ENCODE measurements at regions not wholly inside any gene's neighbourhood (a gene's known extent, or its start where the extent isn't known, plus 50 kb on each side); places are given as distances from the start of the nearest gene placed in this dataset.

- TF ChIP-seq CTCF (conservative IDR thresholded peaks at IDR 0.05) = no peak
- no peak for TF ChIP-seq EZH2 (IDR thresholded peaks at IDR 0.05; ENCODE audit: low read depth)
Measured at GRCh38 chr1:56390232-56390867, 189.0 kb downstream of the PLPP3 start.
